ENCODE measurements at regions not wholly inside any gene's neighbourhood (a gene's known extent, or its start where the extent isn't known, plus 50 kb on each side); places are given as distances from the start of the nearest gene placed in this dataset.

GRCh38 chr3:43810797-43811196, 120.1 kb downstream of the ABHD5 start:
- no peak overlapping the region for H2AFZ ChIP-seq (ENCODE audit: low read depth)
- H3F3A ChIP-seq (replicated peaks; ENCODE audit: insufficient read depth), result no peaks in the 10 kb centered on the region
- H3K36me3 ChIP-seq (replicated peaks in 1 of 2; ENCODE audit: control insufficient read depth in 1 of 2, insufficient read depth in 2 of 2, low read length in 1 of 2), result no peaks in the 10 kb centered on the region
- H3K79me2 ChIP-seq (ENCODE audit: insufficient read depth), result no peaks in the 10 kb centered on the region
- no peak overlapping the region for H3K4me2 ChIP-seq
- WGBS (ENCODE audit: low lambda C conversion rate), result 79% methylated on average over 2 of the region's 2 CpGs
- H3K4me1 ChIP-seq (ENCODE audit: control insufficient read depth in 1 of 2, insufficient read depth in 2 of 2, low read depth in 1 of 2, low read length in 1 of 2), result no peaks in the 10 kb centered on the region
- no peaks in the 10 kb centered on the region for H3K27me3 ChIP-seq (ENCODE audit: insufficient read depth)
- H3K9ac ChIP-seq, result no peak overlapping the region
- no peaks in the 10 kb centered on the region for H4K20me1 ChIP-seq (ENCODE audit: insufficient read depth)
- no peak for DNase-seq
- no peaks in the 10 kb centered on the region for H3K9me2 ChIP-seq
- no peak overlapping the region for H3K27ac ChIP-seq (ENCODE audit: low read depth in 2 of 2, low read length in 1 of 2)
- no peak overlapping the region for H3K4me3 ChIP-seq (ENCODE audit: low read depth in 2 of 2, low read length in 1 of 2)
- no peaks in the 10 kb centered on the region for H3K9me3 ChIP-seq
- no peak for TF ChIP-seq RAD21 (IDR thresholded peaks at IDR 0.05; ENCODE audit: low read length)
- no peak for TF ChIP-seq NFIC (IDR thresholded peaks at IDR 0.05; ENCODE audit: borderline replicate concordance)
- TF ChIP-seq NRF1 (IDR thresholded peaks at IDR 0.05; ENCODE audit: low read depth, low read length), result no peak
- no peak for TF ChIP-seq SIN3A (IDR thresholded peaks at IDR 0.05; ENCODE audit: borderline replicate concordance, low read depth, low read length)
- CTCF ChIA-PET, result no interaction called here
- POLR2A ChIA-PET, result no interaction called here

- no peak overlapping the region for H3K4me3 ChIP-seq (ENCODE audit: low read depth in 2 of 2, low read length in 1 of 2)
- no peaks in the 10 kb centered on the region for H3K9me3 ChIP-seq
Observed at GRCh38 chr3:43814461-43814860, 123.7 kb downstream of the ABHD5 start.

GRCh38 chr3:43816372-43816771, 125.6 kb downstream of the ABHD5 start:
- POLR2A ChIA-PET, result no interaction called here
- Histone ChIP-seq H3K36me3 (replicated peaks in 1 of 2; ENCODE audit: control insufficient read depth in 1 of 2, insufficient read depth in 2 of 2, low read length in 1 of 2) (no peaks in the 10 kb centered on the region), H3K27ac (ENCODE audit: low read depth in 2 of 2, low read length in 1 of 2) (no peak overlapping the region), H4K20me1 (ENCODE audit: insufficient read depth) (no peaks in the 10 kb centered on the region), H3K79me2 (ENCODE audit: insufficient read depth) (no peaks in the 10 kb centered on the region), H2AFZ (ENCODE audit: low read depth) (no peak overlapping the region), H3K4me1 (ENCODE audit: control insufficient read depth in 1 of 2, insufficient read depth in 2 of 2, low read depth in 1 of 2, low read length in 1 of 2) (no peaks in the 10 kb centered on the region), H3K9me3 (no peaks in the 10 kb centered on the region), H3K4me2 (no peak overlapping the region), H3K27me3 (ENCODE audit: insufficient read depth) (no peaks in the 10 kb centered on the region), H3F3A (replicated peaks; ENCODE audit: insufficient read depth) (no peaks in the 10 kb centered on the region), H3K9ac (no peak overlapping the region), H3K4me3 (ENCODE audit: low read depth in 2 of 2, low read length in 1 of 2) (no peak overlapping the region), H3K9me2 (no peaks in the 10 kb centered on the region)
- CTCF ChIA-PET, result no interaction called here
- TF ChIP-seq MXI1 (IDR thresholded peaks at IDR 0.05; ENCODE audit: low read depth, low read length) (no peak), TAF1 (IDR thresholded peaks at IDR 0.05; ENCODE audit: borderline replicate concordance, low read depth, low read length) (no peak), EZH2phosphoT487 (IDR thresholded peaks at IDR 0.05; ENCODE audit: borderline replicate concordance, low read depth) (no peak), POLR2AphosphoS5 (IDR thresholded peaks at IDR 0.05; ENCODE audit: low read depth, low read length) (no peak), MAX (IDR thresholded peaks at IDR 0.05; ENCODE audit: low read depth) (no peak), NRF1 (IDR thresholded peaks at IDR 0.05; ENCODE audit: low read depth, low read length) (no peak)
- WGBS (ENCODE audit: low lambda C conversion rate), result 53% methylated on average over 1 of the region's 1 CpG
- DNase-seq, result no peak

More at GRCh38 chr3:43814461-43814860, 123.7 kb downstream of the ABHD5 start:
- Histone ChIP-seq H3K9me2 (no peaks in the 10 kb centered on the region), H3F3A (replicated peaks; ENCODE audit: insufficient read depth) (no peaks in the 10 kb centered on the region), H3K4me1 (ENCODE audit: control insufficient read depth in 1 of 2, insufficient read depth in 2 of 2, low read depth in 1 of 2, low read length in 1 of 2) (no peaks in the 10 kb centered on the region), H3K27me3 (ENCODE audit: insufficient read depth) (no peaks in the 10 kb centered on the region), H3K36me3 (replicated peaks in 1 of 2; ENCODE audit: control insufficient read depth in 1 of 2, insufficient read depth in 2 of 2, low read length in 1 of 2) (no peaks in the 10 kb centered on the region), H3K79me2 (ENCODE audit: insufficient read depth) (no peaks in the 10 kb centered on the region), H4K20me1 (ENCODE audit: insufficient read depth) (no peaks in the 10 kb centered on the region), H3K9ac (no peak overlapping the region), H3K4me2 (no peak overlapping the region), H2AFZ (ENCODE audit: low read depth) (no peak overlapping the region), H3K27ac (ENCODE audit: low read depth in 2 of 2, low read length in 1 of 2) (no peak overlapping the region)
- CTCF ChIA-PET, result no interaction called here
- POLR2A ChIA-PET, result no interaction called here
- no peak for DNase-seq
- WGBS (ENCODE audit: low lambda C conversion rate), result 0% methylated on average over 1 of the region's 1 CpG
- no peak for TF ChIP-seq TEAD4 (IDR thresholded peaks at IDR 0.05; ENCODE audit: borderline replicate concordance, insufficient read depth)
- no peak for TF ChIP-seq USF1 (IDR thresholded peaks at IDR 0.05; ENCODE audit: borderline replicate concordance, low read depth)
- TF ChIP-seq RFX5 (IDR thresholded peaks at IDR 0.05; ENCODE audit: low read length), result no peak
- no peak for TF ChIP-seq MAX (IDR thresholded peaks at IDR 0.05; ENCODE audit: low read depth)
- no peak for TF ChIP-seq TCF12 (IDR thresholded peaks at IDR 0.05)
